Endodermal cell (in vitro differentiated cells): ENCODE measurements at regions not wholly inside any gene's neighbourhood (a gene's known extent, or its start where the extent isn't known, plus 50 kb on each side); places are given as distances from the start of the nearest gene placed in this dataset.
A peak's percentile ranks its signal among the peaks of the same experiment; 100 is the strongest.

Experiments
- DNase-seq: peaks from one replicate; pipeline ENCODE4 v3.0.0-alpha.2; 2017
- H3K27ac ChIP-seq: 2 replicates; pipeline ENCODE4 v1.5.1; 2013; ENCODE audit warnings: mild to moderate bottlenecking, low read depth, low read length, moderate library complexity
- H3K27me3 ChIP-seq: 2 replicates; pipeline ENCODE4 v1.6.1; 2013; ENCODE audit warnings: mild to moderate bottlenecking, low read length, moderate library complexity; ENCODE audit not compliant: insufficient read depth, control insufficient read depth, poor library complexity, severe bottlenecking
- H3K36me3 ChIP-seq: 2 replicates; pipeline ENCODE4 v1.7.0; 2013; ENCODE audit warnings: mild to moderate bottlenecking, low read length, moderate library complexity; ENCODE audit not compliant: control insufficient read depth, insufficient read depth
- H3K4me1 ChIP-seq: one replicate; pipeline ENCODE4 v1.7.0; 2013; ENCODE audit warnings: low read length; ENCODE audit not compliant: control insufficient read depth, insufficient read depth
- H3K4me3 ChIP-seq: 2 replicates; pipeline ENCODE4 v1.5.1; 2013; ENCODE audit warnings: mild to moderate bottlenecking, low read length, moderate library complexity
- H3K9ac ChIP-seq: 2 replicates; pipeline ENCODE4 v1.6.1; 2013; ENCODE audit warnings: mild to moderate bottlenecking, low read length, moderate library complexity; ENCODE audit not compliant: poor library complexity, severe bottlenecking; ENCODE audit errors: extremely low read depth
- H3K9me3 ChIP-seq: 2 replicates; pipeline ENCODE4 v1.6.1; 2013; ENCODE audit warnings: mild to moderate bottlenecking, low read length, moderate library complexity; ENCODE audit not compliant: control insufficient read depth
- H3K27ac Mint-ChIP-seq: 2 replicates; pipeline ENCODE4 v1.8.0; 2020; ENCODE audit warnings: mixed read lengths
- H3K27me3 Mint-ChIP-seq: 2 replicates; pipeline ENCODE4 v1.8.0; 2021; ENCODE audit warnings: mild to moderate bottlenecking, mixed read lengths; ENCODE audit not compliant: insufficient read depth
- H3K36me3 Mint-ChIP-seq: 2 replicates; pipeline ENCODE4 v1.8.0; 2020; ENCODE audit warnings: low read depth, mixed read lengths
- H3K4me1 Mint-ChIP-seq: 2 replicates; pipeline ENCODE4 v1.8.0; 2020; ENCODE audit warnings: mixed read lengths
- H3K4me3 Mint-ChIP-seq: 2 replicates; pipeline ENCODE4 v1.8.0; 2020; ENCODE audit warnings: mild to moderate bottlenecking, moderate library complexity, mixed read lengths
- H3K9me3 Mint-ChIP-seq: 2 replicates; pipeline ENCODE4 v1.8.0; 2020; ENCODE audit warnings: mild to moderate bottlenecking, mixed read lengths
- WGBS, 2 experiments: methylation state at CpG; one replicate each; pipeline versions ENCODE4 v1.1.5 to v1.1.7; 2013; ENCODE audit warnings: missing lambda C conversion rate in 2 of 2, mixed read lengths in 1 of 2; ENCODE audit not compliant: insufficient coverage in 1 of 2, insufficient read length in 1 of 2; 5-methylcytosine and 5-hydroxymethylcytosine counted together
- TF ChIP-seq, protein P1 (sequence below): fragments of 200-600 bp; sonication (generic); conservative IDR thresholded peaks from 2 replicates; pipeline ENCODE4 v1.5.0; 2021; ENCODE audit warnings: antibody characterized with exemption, mild to moderate bottlenecking

DNA sequence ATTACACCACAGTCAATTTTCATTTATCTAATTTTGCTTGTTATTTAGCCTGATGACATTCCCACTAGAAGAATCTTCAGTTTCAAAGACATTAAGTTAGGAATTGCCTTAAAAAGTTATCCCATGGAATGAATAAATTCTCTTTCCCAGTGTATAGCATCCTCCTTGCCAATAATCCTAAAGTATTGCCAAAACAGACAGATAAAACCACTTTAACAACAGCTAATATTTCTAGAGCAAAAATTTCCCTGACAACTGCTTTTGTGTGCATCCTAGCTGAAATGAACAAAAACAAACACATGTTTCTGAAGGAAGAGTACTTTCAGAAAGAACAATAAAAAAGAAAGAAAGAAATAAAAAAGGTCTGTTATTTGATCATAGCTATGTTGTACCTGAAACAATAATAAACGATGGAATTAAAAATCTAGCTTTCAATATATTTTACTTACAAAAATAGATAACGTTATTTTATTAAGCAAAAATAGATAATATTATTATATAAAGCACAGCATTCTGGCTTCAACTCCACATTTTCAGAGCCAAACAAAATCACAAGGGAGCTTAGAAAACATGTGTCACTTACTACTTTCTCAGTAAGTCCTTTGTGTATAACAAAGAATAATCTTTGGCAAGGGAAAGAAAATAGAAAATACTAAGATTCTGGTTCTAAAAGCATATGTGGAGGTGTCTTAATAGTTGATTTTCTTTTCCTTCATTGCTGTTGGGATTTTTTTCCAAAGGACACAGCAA lies 939.0 kb upstream of the CRIM1 start:
- WGBS, 2 experiments = no CpG with 5 or more reads among the region's 2 CpGs
- Histone ChIP-seq H3K4me1 (no peaks in the 10 kb centered on the region), H3K9ac (no peak overlapping the region), H3K36me3 (no peaks in the 10 kb centered on the region), H3K9me3 (no peaks in the 10 kb centered on the region), H3K4me3 (no peak overlapping the region), H3K27me3 (no peaks in the 10 kb centered on the region), H3K27ac (no peak overlapping the region)
- Mint-ChIP-seq H3K27me3 (no peaks in the 10 kb centered on the region), H3K36me3 (no peaks in the 10 kb centered on the region), H3K4me3 (no peak overlapping the region), H3K4me1 (peaks cover 9% of the 10 kb centered on the region), H3K9me3 (peaks cover 7% of the 10 kb centered on the region), H3K27ac (no peak overlapping the region)
- TF ChIP-seq, protein P1, sequence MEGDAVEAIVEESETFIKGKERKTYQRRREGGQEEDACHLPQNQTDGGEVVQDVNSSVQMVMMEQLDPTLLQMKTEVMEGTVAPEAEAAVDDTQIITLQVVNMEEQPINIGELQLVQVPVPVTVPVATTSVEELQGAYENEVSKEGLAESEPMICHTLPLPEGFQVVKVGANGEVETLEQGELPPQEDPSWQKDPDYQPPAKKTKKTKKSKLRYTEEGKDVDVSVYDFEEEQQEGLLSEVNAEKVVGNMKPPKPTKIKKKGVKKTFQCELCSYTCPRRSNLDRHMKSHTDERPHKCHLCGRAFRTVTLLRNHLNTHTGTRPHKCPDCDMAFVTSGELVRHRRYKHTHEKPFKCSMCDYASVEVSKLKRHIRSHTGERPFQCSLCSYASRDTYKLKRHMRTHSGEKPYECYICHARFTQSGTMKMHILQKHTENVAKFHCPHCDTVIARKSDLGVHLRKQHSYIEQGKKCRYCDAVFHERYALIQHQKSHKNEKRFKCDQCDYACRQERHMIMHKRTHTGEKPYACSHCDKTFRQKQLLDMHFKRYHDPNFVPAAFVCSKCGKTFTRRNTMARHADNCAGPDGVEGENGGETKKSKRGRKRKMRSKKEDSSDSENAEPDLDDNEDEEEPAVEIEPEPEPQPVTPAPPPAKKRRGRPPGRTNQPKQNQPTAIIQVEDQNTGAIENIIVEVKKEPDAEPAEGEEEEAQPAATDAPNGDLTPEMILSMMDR = no peak
- no peak for DNase-seq

DNA sequence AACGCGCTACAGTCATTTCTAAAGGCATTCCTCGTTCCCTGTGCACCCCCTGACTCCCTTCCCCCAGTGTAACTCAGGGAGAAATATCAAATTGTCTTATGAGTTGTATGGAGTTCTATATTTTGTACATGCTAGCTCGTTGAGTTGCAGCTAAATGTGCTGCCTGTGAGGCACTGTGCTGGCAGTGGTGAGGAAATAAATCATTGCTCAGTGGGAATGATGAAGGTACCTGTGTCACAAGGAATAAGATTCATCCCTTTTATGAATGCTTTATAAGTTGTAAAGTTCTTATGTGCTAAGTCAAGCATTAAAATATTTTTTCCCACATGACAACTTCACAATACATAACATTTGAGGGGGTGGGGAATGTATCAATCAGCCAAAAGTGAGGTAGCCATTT lies 939.6 kb upstream of the CRIM1 start:
- TF ChIP-seq, protein P1 = no peak
- Histone ChIP-seq H3K36me3 (no peaks in the 10 kb centered on the region), H3K4me1 (no peaks in the 10 kb centered on the region), H3K9ac (no peak overlapping the region), H3K9me3 (no peaks in the 10 kb centered on the region), H3K27ac (no peak overlapping the region), H3K27me3 (no peaks in the 10 kb centered on the region), H3K4me3 (no peak overlapping the region)
- Mint-ChIP-seq H3K36me3 (no peaks in the 10 kb centered on the region), H3K27me3 (no peaks in the 10 kb centered on the region), H3K9me3 (peaks cover 7% of the 10 kb centered on the region), H3K27ac (no peak overlapping the region), H3K4me1 (peaks cover 12% of the 10 kb centered on the region), H3K4me3 (no peak overlapping the region)
- no peak for DNase-seq
- 56 to 90% methylated on average over 1 to 4 of the region's 4 CpGs for WGBS, 2 experiments

DNA sequence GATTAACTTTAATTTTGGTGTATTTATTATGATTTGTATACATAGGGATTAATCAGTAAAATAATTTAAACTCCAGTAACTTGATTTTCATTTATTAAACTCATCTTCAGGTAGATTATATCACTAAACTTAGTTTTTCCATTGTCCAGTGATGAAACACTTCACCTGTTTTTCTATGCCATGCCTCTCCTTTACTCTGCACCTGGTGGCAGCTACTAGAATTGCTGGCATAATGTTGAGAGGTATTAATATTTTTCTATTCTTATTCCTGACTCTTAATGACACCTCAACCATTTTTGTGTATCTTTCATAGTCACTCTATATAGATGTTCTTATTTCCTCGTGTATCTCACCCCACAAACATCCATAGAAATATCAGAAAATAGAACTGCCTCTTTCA lies 940.3 kb upstream of the CRIM1 start:
- Mint-ChIP-seq H3K27me3 (no peaks in the 10 kb centered on the region), H3K9me3 (peaks cover 7% of the 10 kb centered on the region), H3K4me1 (peaks cover 13% of the 10 kb centered on the region), H3K36me3 (no peaks in the 10 kb centered on the region), H3K27ac (no peak overlapping the region), H3K4me3 (no peak overlapping the region)
- Histone ChIP-seq H3K27me3 (no peaks in the 10 kb centered on the region), H3K4me1 (no peaks in the 10 kb centered on the region), H3K27ac (no peak overlapping the region), H3K9me3 (no peaks in the 10 kb centered on the region), H3K9ac (no peak overlapping the region), H3K36me3 (no peaks in the 10 kb centered on the region), H3K4me3 (no peak overlapping the region)
- TF ChIP-seq, protein P1 = peak; percentile 74
- DNase-seq = no peak
- WGBS, 2 experiments = 80 to 83% methylated on average over 1 of the region's 1 CpG
